IMR-90 (cell line): ENCODE measurements at regions not wholly inside any gene's neighbourhood (a gene's known extent, or its start where the extent isn't known, plus 50 kb on each side); places are given as distances from the start of the nearest gene placed in this dataset.

Experiments
- ATAC-seq: fragments of 200-7000 bp; cut with Tn5 transposase; 2 replicates; pipeline ENCODE4 v1.9.1; 2020; ENCODE audit warnings: low read depth, mild to moderate bottlenecking, moderate library complexity
- BruUV-seq: library from RNA; stranded (reverse); fragments of 400-500 nt; replicated peaks from 2 replicates; lab custom pipeline; 2021; lab: Mats Ljungman, UMichigan
- CTCF ChIA-PET: fragments of 300-600 bp; formaldehyde crosslinking; extraction: SDS; loops from one replicate; lab custom pipeline; 2021; ENCODE audit warnings: antibody characterized with exemption; lab: Yijun Ruan, JAX
- POLR2A ChIA-PET: fragments of 300-600 bp; sonication (Branson Sonifier 250); formaldehyde crosslinking; loops from one replicate; lab custom pipeline; 2022; ENCODE audit warnings: antibody characterized with exemption; ENCODE audit not compliant: unreplicated experiment; lab: Charles Lee
- DNase-seq: peaks from one replicate; pipeline ENCODE4 v3.0.0; 2013
- H2AFZ ChIP-seq: replicated peaks from 2 replicates; pipeline ENCODE3; 2013; ENCODE audit warnings: low read length, mild to moderate bottlenecking; ENCODE audit not compliant: poor library complexity
- H2AK5ac ChIP-seq: 2 replicates; pipeline ENCODE4 v1.6.1; 2013; ENCODE audit warnings: low read depth, low read length, inconsistent platforms
- H2AK9ac ChIP-seq: replicated peaks from 2 replicates; pipeline ENCODE3; 2013; ENCODE audit warnings: mild to moderate bottlenecking, low read depth, low read length, moderate library complexity; ENCODE audit not compliant: poor library complexity
- H2BK120ac ChIP-seq: 2 replicates; pipeline ENCODE4 v1.6.1; 2013; ENCODE audit warnings: low read depth, low read length, inconsistent platforms
- H2BK15ac ChIP-seq: 3 replicates; pipeline ENCODE4 v1.6.1; 2013; ENCODE audit warnings: low read depth, low read length, inconsistent platforms
- H2BK20ac ChIP-seq: 2 replicates; pipeline ENCODE4 v1.6.1; 2013; ENCODE audit warnings: low read depth, mild to moderate bottlenecking, inconsistent platforms, low read length, moderate library complexity
- H2BK5ac ChIP-seq: 2 replicates; pipeline ENCODE4 v1.6.1; 2013; ENCODE audit warnings: mild to moderate bottlenecking, low read depth, low read length, inconsistent platforms; ENCODE audit not compliant: poor library complexity, severe bottlenecking
- H3K14ac ChIP-seq: replicated peaks from 2 replicates; pipeline ENCODE4 v1.6.1; 2013; ENCODE audit warnings: low read depth, low read length, inconsistent platforms
- H3K18ac ChIP-seq: 2 replicates; pipeline ENCODE4 v1.6.1; 2013; ENCODE audit warnings: low read depth, low read length, control low read depth
- H3K23ac ChIP-seq: 2 replicates; pipeline ENCODE4 v1.6.1; 2013; ENCODE audit warnings: low read depth, low read length, inconsistent platforms
- H3K27ac ChIP-seq: 2 replicates; pipeline ENCODE4 v1.5.1; 2013; ENCODE audit warnings: mild to moderate bottlenecking, control low read depth, low read length; ENCODE audit not compliant: insufficient read depth
- H3K27me3 ChIP-seq: 2 replicates; pipeline ENCODE4 v1.6.1; 2013; ENCODE audit warnings: low read length; ENCODE audit not compliant: control insufficient read depth, insufficient read depth
- H3K36me3 ChIP-seq: 2 replicates; pipeline ENCODE4 v1.6.1; 2013; ENCODE audit warnings: low read length, mixed read lengths; ENCODE audit not compliant: control insufficient read depth, insufficient read depth
- H3K4ac ChIP-seq: 2 replicates; pipeline ENCODE4 v1.6.1; 2013; ENCODE audit warnings: low read depth, low read length, inconsistent platforms
- H3K4me1 ChIP-seq: 2 replicates; pipeline ENCODE4 v1.6.1; 2013; ENCODE audit warnings: low read length, mixed read lengths; ENCODE audit not compliant: control insufficient read depth, insufficient read depth
- H3K4me2 ChIP-seq: 2 replicates; pipeline ENCODE4 v1.6.1; 2013; ENCODE audit warnings: low read depth, mild to moderate bottlenecking, control low read depth, low read length, moderate library complexity
- H3K4me3 ChIP-seq: 2 replicates; pipeline ENCODE4 v1.5.1; 2013; ENCODE audit warnings: low read depth, mild to moderate bottlenecking, control low read depth, low read length, moderate library complexity; ENCODE audit not compliant: insufficient read depth
- H3K56ac ChIP-seq: 2 replicates; pipeline ENCODE4 v1.6.1; 2013; ENCODE audit warnings: low read length, inconsistent platforms; ENCODE audit not compliant: insufficient read depth; ENCODE audit errors: extremely low read depth
- H3K79me1 ChIP-seq, 2 experiments: 2 replicates each; pipeline ENCODE4 v1.6.1; 2013; ENCODE audit warnings: low read length in 2 of 2, inconsistent platforms in 1 of 2, low read depth in 1 of 2
- H3K9ac ChIP-seq: 2 replicates; pipeline ENCODE4 v1.6.1; 2013; ENCODE audit warnings: low read depth, low read length, control low read depth
- H3K9me1 ChIP-seq: 2 replicates; pipeline ENCODE4 v1.6.1; 2013; ENCODE audit warnings: low read length, inconsistent platforms; ENCODE audit not compliant: insufficient read depth
- H3K9me3 ChIP-seq: 2 replicates; pipeline ENCODE4 v1.6.1; 2013; ENCODE audit warnings: low read length; ENCODE audit not compliant: control insufficient read depth, insufficient read depth
- H4K20me1 ChIP-seq: 2 replicates; pipeline ENCODE4 v1.6.1; 2013; ENCODE audit warnings: low read length, inconsistent platforms; ENCODE audit not compliant: insufficient read depth
- H4K5ac ChIP-seq: 2 replicates; pipeline ENCODE4 v1.6.1; 2013; ENCODE audit warnings: mild to moderate bottlenecking, low read depth, low read length, control low read depth
- H4K8ac ChIP-seq, 2 experiments: 2 replicates each; pipeline ENCODE4 v1.6.1; 2013; ENCODE audit warnings: low read depth in 2 of 2, low read length in 2 of 2, control low read depth in 1 of 2, inconsistent platforms in 1 of 2
- H4K91ac ChIP-seq: 2 replicates; pipeline ENCODE4 v1.6.1; 2013; ENCODE audit warnings: low read depth, low read length, inconsistent platforms; ENCODE audit not compliant: insufficient read depth
- BHLHE40 ChIP-seq: fragments of 150-350 bp; IDR thresholded peaks from 2 replicates; pipeline ENCODE4 v1.6.1; 2016; ENCODE audit warnings: mild to moderate bottlenecking, low read depth, low read length
- CEBPB ChIP-seq: IDR thresholded peaks from 2 replicates; pipeline ENCODE4 v1.6.1; 2012; ENCODE audit warnings: low read depth, low read length, improper control_type of control experiment
- CHD1 ChIP-seq: IDR thresholded peaks from 2 replicates; pipeline ENCODE4 v1.6.1; 2012; ENCODE audit warnings: low read depth, low read length, improper control_type of control experiment
- MAFK ChIP-seq: IDR thresholded peaks from 2 replicates; pipeline ENCODE4 v1.6.1; 2012; ENCODE audit warnings: low read depth, low read length, improper control_type of control experiment
- MAZ ChIP-seq: IDR thresholded peaks from 2 replicates; pipeline ENCODE4 v1.6.1; 2012; ENCODE audit warnings: low read depth, mild to moderate bottlenecking, low read length, improper control_type of control experiment, moderate library complexity, borderline replicate concordance
- NFE2L2 ChIP-seq: fragments of 150-350 bp; IDR thresholded peaks from 2 replicates; pipeline ENCODE4 v1.6.1; 2016; ENCODE audit warnings: low read depth, mild to moderate bottlenecking, low read length
- POLR2A ChIP-seq: IDR thresholded peaks from 2 replicates; pipeline ENCODE4 v1.6.1; 2012; ENCODE audit warnings: mild to moderate bottlenecking, low read depth, low read length
- RAD21 ChIP-seq: IDR thresholded peaks from 2 replicates; pipeline ENCODE4 v1.6.1; 2012; ENCODE audit warnings: low read length, improper control_type of control experiment
- RCOR1 ChIP-seq: IDR thresholded peaks from 2 replicates; pipeline ENCODE4 v1.6.1; 2012; ENCODE audit warnings: mild to moderate bottlenecking, low read length, improper control_type of control experiment; ENCODE audit not compliant: insufficient replicate concordance
- RFX5 ChIP-seq: IDR thresholded peaks from 2 replicates; pipeline ENCODE4 v1.8.0; 2012; ENCODE audit warnings: low read depth, mild to moderate bottlenecking, low read length, moderate library complexity
- SMC3 ChIP-seq: fragments of 150-350 bp; IDR thresholded peaks from 2 replicates; pipeline ENCODE4 v1.6.1; 2016; ENCODE audit warnings: low read depth, mild to moderate bottlenecking, antibody characterized with exemption, low read length, moderate library complexity
- whole genome bisulfite sequencing, 2 experiments: methylation state at CpG; one replicate each; pipeline versions ENCODE4 v1.1.5 to v1.1.7; 2013; ENCODE audit warnings: missing lambda C conversion rate in 2 of 2; ENCODE audit not compliant: insufficient read length in 1 of 2; ENCODE audit errors: extremely low coverage in 2 of 2; 5-methylcytosine and 5-hydroxymethylcytosine counted together
- dilution Hi-C: fragments of 300-500 bp; cut with HindIII; formaldehyde crosslinking; loops from one replicate; pipeline ENCODE4 v1.14.3; 2018; ENCODE audit warnings: low sequenced_read_pairs; ENCODE audit not compliant: unreplicated experiment
- in situ Hi-C: fragments of 300-500 bp; cut with MboI; formaldehyde crosslinking; loops from 3 replicates; pipeline ENCODE4 v1.14.3; 2019; ENCODE audit warnings: low sequenced_read_pairs, inconsistent platforms, mixed read lengths
- intact Hi-C: fragments of 100-400 bp; cut with micrococcal nuclease; formaldehyde crosslinking; loops from 2 replicates; pipeline ENCODE4 v1.10.0; 2022
- TF ChIP-seq, protein P1 (sequence below): conservative IDR thresholded peaks from 2 replicates; pipeline ENCODE4 v1.5.1; 2012; ENCODE audit warnings: mild to moderate bottlenecking, low read depth, low read length, improper control_type of control experiment
- TF ChIP-seq, protein P2 (sequence below): fragments of 150-350 bp; IDR thresholded peaks from 2 replicates; pipeline ENCODE4 v1.6.1; 2016; ENCODE audit warnings: low read depth, mild to moderate bottlenecking, low read length, moderate library complexity, borderline replicate concordance
- TF ChIP-seq, protein P3 (sequence below): fragments of 150-350 bp; IDR thresholded peaks from 2 replicates; pipeline ENCODE4 v1.6.1; 2017; ENCODE audit warnings: mild to moderate bottlenecking, antibody characterized with exemption, low read length, low read depth

DNA sequence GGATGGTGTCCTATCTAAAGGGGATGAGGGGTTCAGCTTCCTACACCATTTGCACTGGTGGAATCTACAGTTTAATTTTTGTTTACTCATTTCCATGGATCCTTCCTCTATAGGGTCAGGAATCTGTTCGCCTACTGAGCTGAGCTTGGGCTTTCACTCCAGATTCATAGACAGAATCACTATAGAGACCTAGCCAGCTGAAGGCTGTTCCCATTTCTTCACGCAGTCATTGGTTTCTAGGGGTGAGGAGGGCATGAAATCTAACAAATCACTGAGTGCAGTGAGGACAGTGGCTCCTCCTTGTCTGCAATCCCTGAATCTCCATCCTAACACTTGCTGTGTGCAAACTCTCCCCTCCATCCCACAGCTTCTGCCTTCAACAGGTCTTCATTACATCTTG, 578.5 kb downstream of the TSN start:
- Histone ChIP-seq H3K56ac (no peak overlapping the region), H3K23ac (no peak overlapping the region), H4K20me1 (no peaks in the 10 kb centered on the region), H3K4me1 (no peaks in the 10 kb centered on the region), H3K14ac (no peak overlapping the region), H3K27me3 (no peaks in the 10 kb centered on the region), H3K18ac (no peak overlapping the region), H2BK5ac (no peak overlapping the region), H2AK5ac (no peak overlapping the region), H3K27ac (no peak overlapping the region), H2BK20ac (no peak overlapping the region), H3K4ac (no peak overlapping the region), H4K5ac (no peak overlapping the region), H3K36me3 (no peaks in the 10 kb centered on the region), H3K9me3 (peaks cover 5% of the 10 kb centered on the region; the same call in 1 of the 2 replicates), H3K9ac (no peak overlapping the region), H3K4me3 (no peak overlapping the region), H2BK120ac (no peak overlapping the region), H3K79me1 (no peaks in the 10 kb centered on the region), H2BK15ac (no peak overlapping the region), H4K91ac (no peak overlapping the region), H3K9me1 (no peaks in the 10 kb centered on the region), H2AFZ (no peak overlapping the region), H4K8ac (no peak overlapping the region), H2AK9ac (no peak overlapping the region), H3K4me2 (no peak overlapping the region)
- dilution Hi-C loops (no loop called here), in situ Hi-C loops (no loop called here), intact Hi-C loops (no loop called here)
- TF ChIP-seq RCOR1: no peak
- TF ChIP-seq, protein P1, sequence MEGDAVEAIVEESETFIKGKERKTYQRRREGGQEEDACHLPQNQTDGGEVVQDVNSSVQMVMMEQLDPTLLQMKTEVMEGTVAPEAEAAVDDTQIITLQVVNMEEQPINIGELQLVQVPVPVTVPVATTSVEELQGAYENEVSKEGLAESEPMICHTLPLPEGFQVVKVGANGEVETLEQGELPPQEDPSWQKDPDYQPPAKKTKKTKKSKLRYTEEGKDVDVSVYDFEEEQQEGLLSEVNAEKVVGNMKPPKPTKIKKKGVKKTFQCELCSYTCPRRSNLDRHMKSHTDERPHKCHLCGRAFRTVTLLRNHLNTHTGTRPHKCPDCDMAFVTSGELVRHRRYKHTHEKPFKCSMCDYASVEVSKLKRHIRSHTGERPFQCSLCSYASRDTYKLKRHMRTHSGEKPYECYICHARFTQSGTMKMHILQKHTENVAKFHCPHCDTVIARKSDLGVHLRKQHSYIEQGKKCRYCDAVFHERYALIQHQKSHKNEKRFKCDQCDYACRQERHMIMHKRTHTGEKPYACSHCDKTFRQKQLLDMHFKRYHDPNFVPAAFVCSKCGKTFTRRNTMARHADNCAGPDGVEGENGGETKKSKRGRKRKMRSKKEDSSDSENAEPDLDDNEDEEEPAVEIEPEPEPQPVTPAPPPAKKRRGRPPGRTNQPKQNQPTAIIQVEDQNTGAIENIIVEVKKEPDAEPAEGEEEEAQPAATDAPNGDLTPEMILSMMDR: no peak
- TF ChIP-seq CHD1: no peak
- no peak for TF ChIP-seq NFE2L2
- TF ChIP-seq, protein P2, sequence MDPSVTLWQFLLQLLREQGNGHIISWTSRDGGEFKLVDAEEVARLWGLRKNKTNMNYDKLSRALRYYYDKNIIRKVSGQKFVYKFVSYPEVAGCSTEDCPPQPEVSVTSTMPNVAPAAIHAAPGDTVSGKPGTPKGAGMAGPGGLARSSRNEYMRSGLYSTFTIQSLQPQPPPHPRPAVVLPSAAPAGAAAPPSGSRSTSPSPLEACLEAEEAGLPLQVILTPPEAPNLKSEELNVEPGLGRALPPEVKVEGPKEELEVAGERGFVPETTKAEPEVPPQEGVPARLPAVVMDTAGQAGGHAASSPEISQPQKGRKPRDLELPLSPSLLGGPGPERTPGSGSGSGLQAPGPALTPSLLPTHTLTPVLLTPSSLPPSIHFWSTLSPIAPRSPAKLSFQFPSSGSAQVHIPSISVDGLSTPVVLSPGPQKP: no peak
- TF ChIP-seq CEBPB: no peak
- no peak for TF ChIP-seq RAD21
- no peak for TF ChIP-seq SMC3
- no peak for TF ChIP-seq RFX5
- TF ChIP-seq, protein P3, sequence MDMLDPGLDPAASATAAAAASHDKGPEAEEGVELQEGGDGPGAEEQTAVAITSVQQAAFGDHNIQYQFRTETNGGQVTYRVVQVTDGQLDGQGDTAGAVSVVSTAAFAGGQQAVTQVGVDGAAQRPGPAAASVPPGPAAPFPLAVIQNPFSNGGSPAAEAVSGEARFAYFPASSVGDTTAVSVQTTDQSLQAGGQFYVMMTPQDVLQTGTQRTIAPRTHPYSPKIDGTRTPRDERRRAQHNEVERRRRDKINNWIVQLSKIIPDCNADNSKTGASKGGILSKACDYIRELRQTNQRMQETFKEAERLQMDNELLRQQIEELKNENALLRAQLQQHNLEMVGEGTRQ: no peak
- TF ChIP-seq POLR2A: no peak
- TF ChIP-seq MAZ: no peak
- no peak for TF ChIP-seq BHLHE40
- no peak for TF ChIP-seq MAFK
- CTCF ChIA-PET: no interaction called here
- no CpG with 5 or more reads among the region's 2 CpGs for WGBS, 2 experiments
- no TSS peak for BruUV-seq
- DNase-seq (no peak), ATAC-seq (no peak)
- POLR2A ChIA-PET: no interaction called here
